IMR-90 (cell line): ENCODE measurements at regions not wholly inside any gene's neighbourhood (a gene's known extent, or its start where the extent isn't known, plus 50 kb on each side); places are given as distances from the start of the nearest gene placed in this dataset.

ENCODE experiments used
- ATAC-seq: fragments of 200-7000 bp; cut with Tn5 transposase; 2 replicates; pipeline ENCODE4 v1.9.1; 2020; ENCODE audit warnings: low read depth, mild to moderate bottlenecking, moderate library complexity
- BruUV-seq: library from RNA; stranded (reverse); fragments of 400-500 nt; replicated peaks from 2 replicates; lab custom pipeline; 2021; lab: Mats Ljungman, UMichigan
- CTCF ChIA-PET: fragments of 300-600 bp; formaldehyde crosslinking; extraction: SDS; loops from one replicate; lab custom pipeline; 2021; ENCODE audit warnings: antibody characterized with exemption; lab: Yijun Ruan, JAX
- POLR2A ChIA-PET: fragments of 300-600 bp; sonication (Branson Sonifier 250); formaldehyde crosslinking; loops from one replicate; lab custom pipeline; 2022; ENCODE audit warnings: antibody characterized with exemption; ENCODE audit not compliant: unreplicated experiment; lab: Charles Lee
- DNase-seq: peaks from one replicate; pipeline ENCODE4 v3.0.0; 2013
- H2AFZ ChIP-seq: replicated peaks from 2 replicates; pipeline ENCODE3; 2013; ENCODE audit warnings: low read length, mild to moderate bottlenecking; ENCODE audit not compliant: poor library complexity
- H2AK5ac ChIP-seq: 2 replicates; pipeline ENCODE4 v1.6.1; 2013; ENCODE audit warnings: low read depth, low read length, inconsistent platforms
- H2AK9ac ChIP-seq: replicated peaks from 2 replicates; pipeline ENCODE3; 2013; ENCODE audit warnings: mild to moderate bottlenecking, low read depth, low read length, moderate library complexity; ENCODE audit not compliant: poor library complexity
- H2BK120ac ChIP-seq: 2 replicates; pipeline ENCODE4 v1.6.1; 2013; ENCODE audit warnings: low read depth, low read length, inconsistent platforms
- H2BK15ac ChIP-seq: 3 replicates; pipeline ENCODE4 v1.6.1; 2013; ENCODE audit warnings: low read depth, low read length, inconsistent platforms
- H2BK20ac ChIP-seq: 2 replicates; pipeline ENCODE4 v1.6.1; 2013; ENCODE audit warnings: low read depth, mild to moderate bottlenecking, inconsistent platforms, low read length, moderate library complexity
- H2BK5ac ChIP-seq: 2 replicates; pipeline ENCODE4 v1.6.1; 2013; ENCODE audit warnings: mild to moderate bottlenecking, low read depth, low read length, inconsistent platforms; ENCODE audit not compliant: poor library complexity, severe bottlenecking
- H3K14ac ChIP-seq: replicated peaks from 2 replicates; pipeline ENCODE4 v1.6.1; 2013; ENCODE audit warnings: low read depth, low read length, inconsistent platforms
- H3K18ac ChIP-seq: 2 replicates; pipeline ENCODE4 v1.6.1; 2013; ENCODE audit warnings: low read depth, low read length, control low read depth
- H3K23ac ChIP-seq: 2 replicates; pipeline ENCODE4 v1.6.1; 2013; ENCODE audit warnings: low read depth, low read length, inconsistent platforms
- H3K27ac ChIP-seq: 2 replicates; pipeline ENCODE4 v1.5.1; 2013; ENCODE audit warnings: mild to moderate bottlenecking, control low read depth, low read length; ENCODE audit not compliant: insufficient read depth
- H3K27me3 ChIP-seq: 2 replicates; pipeline ENCODE4 v1.6.1; 2013; ENCODE audit warnings: low read length; ENCODE audit not compliant: control insufficient read depth, insufficient read depth
- H3K36me3 ChIP-seq: 2 replicates; pipeline ENCODE4 v1.6.1; 2013; ENCODE audit warnings: low read length, mixed read lengths; ENCODE audit not compliant: control insufficient read depth, insufficient read depth
- H3K4ac ChIP-seq: 2 replicates; pipeline ENCODE4 v1.6.1; 2013; ENCODE audit warnings: low read depth, low read length, inconsistent platforms
- H3K4me1 ChIP-seq: 2 replicates; pipeline ENCODE4 v1.6.1; 2013; ENCODE audit warnings: low read length, mixed read lengths; ENCODE audit not compliant: control insufficient read depth, insufficient read depth
- H3K4me2 ChIP-seq: 2 replicates; pipeline ENCODE4 v1.6.1; 2013; ENCODE audit warnings: low read depth, mild to moderate bottlenecking, control low read depth, low read length, moderate library complexity
- H3K4me3 ChIP-seq: 2 replicates; pipeline ENCODE4 v1.5.1; 2013; ENCODE audit warnings: low read depth, mild to moderate bottlenecking, control low read depth, low read length, moderate library complexity; ENCODE audit not compliant: insufficient read depth
- H3K56ac ChIP-seq: 2 replicates; pipeline ENCODE4 v1.6.1; 2013; ENCODE audit warnings: low read length, inconsistent platforms; ENCODE audit not compliant: insufficient read depth; ENCODE audit errors: extremely low read depth
- H3K79me1 ChIP-seq, 2 experiments: 2 replicates each; pipeline ENCODE4 v1.6.1; 2013; ENCODE audit warnings: low read length in 2 of 2, inconsistent platforms in 1 of 2, low read depth in 1 of 2
- H3K9ac ChIP-seq: 2 replicates; pipeline ENCODE4 v1.6.1; 2013; ENCODE audit warnings: low read depth, low read length, control low read depth
- H3K9me1 ChIP-seq: 2 replicates; pipeline ENCODE4 v1.6.1; 2013; ENCODE audit warnings: low read length, inconsistent platforms; ENCODE audit not compliant: insufficient read depth
- H3K9me3 ChIP-seq: 2 replicates; pipeline ENCODE4 v1.6.1; 2013; ENCODE audit warnings: low read length; ENCODE audit not compliant: control insufficient read depth, insufficient read depth
- H4K20me1 ChIP-seq: 2 replicates; pipeline ENCODE4 v1.6.1; 2013; ENCODE audit warnings: low read length, inconsistent platforms; ENCODE audit not compliant: insufficient read depth
- H4K5ac ChIP-seq: 2 replicates; pipeline ENCODE4 v1.6.1; 2013; ENCODE audit warnings: mild to moderate bottlenecking, low read depth, low read length, control low read depth
- H4K8ac ChIP-seq, 2 experiments: 2 replicates each; pipeline ENCODE4 v1.6.1; 2013; ENCODE audit warnings: low read depth in 2 of 2, low read length in 2 of 2, control low read depth in 1 of 2, inconsistent platforms in 1 of 2
- H4K91ac ChIP-seq: 2 replicates; pipeline ENCODE4 v1.6.1; 2013; ENCODE audit warnings: low read depth, low read length, inconsistent platforms; ENCODE audit not compliant: insufficient read depth
- BHLHE40 ChIP-seq: fragments of 150-350 bp; IDR thresholded peaks from 2 replicates; pipeline ENCODE4 v1.6.1; 2016; ENCODE audit warnings: mild to moderate bottlenecking, low read depth, low read length
- CEBPB ChIP-seq: IDR thresholded peaks from 2 replicates; pipeline ENCODE4 v1.6.1; 2012; ENCODE audit warnings: low read depth, low read length, improper control_type of control experiment
- CHD1 ChIP-seq: IDR thresholded peaks from 2 replicates; pipeline ENCODE4 v1.6.1; 2012; ENCODE audit warnings: low read depth, low read length, improper control_type of control experiment
- FOS ChIP-seq: fragments of 150-350 bp; IDR thresholded peaks from 2 replicates; pipeline ENCODE4 v1.6.1; 2016; ENCODE audit warnings: low read depth, low read length
- MAZ ChIP-seq: IDR thresholded peaks from 2 replicates; pipeline ENCODE4 v1.6.1; 2012; ENCODE audit warnings: low read depth, mild to moderate bottlenecking, low read length, improper control_type of control experiment, moderate library complexity, borderline replicate concordance
- MXI1 ChIP-seq: IDR thresholded peaks from 2 replicates; pipeline ENCODE4 v1.6.1; 2012; ENCODE audit warnings: low read depth, mild to moderate bottlenecking, low read length, moderate library complexity, borderline replicate concordance
- NFE2L2 ChIP-seq: fragments of 150-350 bp; IDR thresholded peaks from 2 replicates; pipeline ENCODE4 v1.6.1; 2016; ENCODE audit warnings: low read depth, mild to moderate bottlenecking, low read length
- POLR2A ChIP-seq: IDR thresholded peaks from 2 replicates; pipeline ENCODE4 v1.6.1; 2012; ENCODE audit warnings: mild to moderate bottlenecking, low read depth, low read length
- RAD21 ChIP-seq: IDR thresholded peaks from 2 replicates; pipeline ENCODE4 v1.6.1; 2012; ENCODE audit warnings: low read length, improper control_type of control experiment
- RCOR1 ChIP-seq: IDR thresholded peaks from 2 replicates; pipeline ENCODE4 v1.6.1; 2012; ENCODE audit warnings: mild to moderate bottlenecking, low read length, improper control_type of control experiment; ENCODE audit not compliant: insufficient replicate concordance
- RFX5 ChIP-seq: IDR thresholded peaks from 2 replicates; pipeline ENCODE4 v1.8.0; 2012; ENCODE audit warnings: low read depth, mild to moderate bottlenecking, low read length, moderate library complexity
- SMC3 ChIP-seq: fragments of 150-350 bp; IDR thresholded peaks from 2 replicates; pipeline ENCODE4 v1.6.1; 2016; ENCODE audit warnings: low read depth, mild to moderate bottlenecking, antibody characterized with exemption, low read length, moderate library complexity
- whole genome bisulfite sequencing, 2 experiments: methylation state at CpG; one replicate each; pipeline versions ENCODE4 v1.1.5 to v1.1.7; 2013; ENCODE audit warnings: missing lambda C conversion rate in 2 of 2; ENCODE audit not compliant: insufficient read length in 1 of 2; ENCODE audit errors: extremely low coverage in 2 of 2; 5-methylcytosine and 5-hydroxymethylcytosine counted together
- dilution Hi-C: fragments of 300-500 bp; cut with HindIII; formaldehyde crosslinking; loops from one replicate; pipeline ENCODE4 v1.14.3; 2018; ENCODE audit warnings: low sequenced_read_pairs; ENCODE audit not compliant: unreplicated experiment
- in situ Hi-C: fragments of 300-500 bp; cut with MboI; formaldehyde crosslinking; loops from 3 replicates; pipeline ENCODE4 v1.14.3; 2019; ENCODE audit warnings: low sequenced_read_pairs, inconsistent platforms, mixed read lengths
- intact Hi-C: fragments of 100-400 bp; cut with micrococcal nuclease; formaldehyde crosslinking; loops from 2 replicates; pipeline ENCODE4 v1.10.0; 2022
- TF ChIP-seq, protein P1 (sequence below): conservative IDR thresholded peaks from 2 replicates; pipeline ENCODE4 v1.5.1; 2012; ENCODE audit warnings: mild to moderate bottlenecking, low read depth, low read length, improper control_type of control experiment
- TF ChIP-seq, protein P2 (sequence below): fragments of 150-350 bp; IDR thresholded peaks from 2 replicates; pipeline ENCODE4 v1.6.1; 2017; ENCODE audit warnings: mild to moderate bottlenecking, antibody characterized with exemption, low read length, low read depth
- TF ChIP-seq, protein P3 (sequence below): fragments of 150-350 bp; IDR thresholded peaks from 2 replicates; pipeline ENCODE4 v1.6.1; 2016; ENCODE audit warnings: low read depth, mild to moderate bottlenecking, low read length, moderate library complexity, borderline replicate concordance

DNA sequence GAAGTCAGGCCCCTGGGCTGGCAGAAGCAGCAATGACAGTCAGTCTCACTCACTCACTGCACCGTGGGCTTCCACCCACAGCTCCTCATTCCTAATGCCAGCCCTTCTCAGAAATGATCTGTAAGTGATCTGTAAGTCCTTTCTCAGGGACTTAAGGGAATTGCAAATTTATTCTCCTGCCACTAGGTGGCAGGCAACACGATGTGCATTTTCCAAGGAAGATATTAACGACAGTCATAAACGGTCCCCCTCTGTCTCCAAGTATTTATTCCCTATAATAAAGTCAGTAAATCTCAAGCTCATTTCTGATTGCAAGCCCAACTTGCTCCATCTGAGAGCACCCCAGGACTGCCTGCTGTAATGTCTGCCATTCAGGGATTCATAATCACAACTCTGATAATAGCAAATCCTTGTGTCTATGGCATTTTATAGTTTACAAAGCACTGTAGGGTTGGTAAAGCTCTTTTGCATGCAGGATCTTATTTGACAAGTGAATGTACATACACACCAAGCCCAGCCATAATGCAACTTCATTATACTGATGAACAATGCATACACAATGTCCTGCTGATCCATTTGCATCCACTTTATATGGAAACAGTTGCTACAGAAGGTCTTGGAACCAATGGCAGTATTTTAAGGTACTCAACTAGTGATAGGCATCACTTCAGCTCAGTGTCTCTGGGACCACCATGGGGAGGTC, 380.5 kb upstream of the CAMK1G start:
- H2AK9ac ChIP-seq: no peak overlapping the region
- H3K23ac ChIP-seq: no peak overlapping the region
- POLR2A ChIA-PET: no interaction called here
- H3K56ac ChIP-seq: no peak overlapping the region
- H4K20me1 ChIP-seq: no peaks in the 10 kb centered on the region
- DNase-seq (peak; percentile 64), ATAC-seq (peak; percentile 74)
- H3K27me3 ChIP-seq: peaks cover 7% of the 10 kb centered on the region; the same call in 1 of the 2 replicates
- no peak overlapping the region for H2BK20ac ChIP-seq
- no CpG with 5 or more reads among the region's 4 CpGs for WGBS, 2 experiments
- H3K4me3 ChIP-seq: no peak overlapping the region
- no peak overlapping the region for H3K27ac ChIP-seq
- H2AFZ ChIP-seq: no peak overlapping the region
- H2BK15ac ChIP-seq: no peak overlapping the region
- no peak overlapping the region for H4K91ac ChIP-seq
- H3K79me1 ChIP-seq: no peaks in the 10 kb centered on the region
- no peaks in the 10 kb centered on the region for H3K36me3 ChIP-seq
- CTCF ChIA-PET: interaction anchor here (0.6 to 1.6 kb wide), 5 partner anchors 9 to 363 kb away, joined by 3 to 5 read pairs (median 5); no protein-coding TSS in a partner anchor
- in situ Hi-C loops (loop anchor here (10.0 kb wide), 1 partner anchor 232 kb away; no protein-coding TSS in a partner anchor), dilution Hi-C loops (no loop called here), intact Hi-C loops (loop anchor here (1.0 to 2.0 kb wide), 5 partner anchors 151 to 364 kb away; no protein-coding TSS in a partner anchor)
- no TSS peak for BruUV-seq
- H3K4me1 ChIP-seq: no peaks in the 10 kb centered on the region
- no peak overlapping the region for H3K4me2 ChIP-seq
- H3K4ac ChIP-seq: no peak overlapping the region
- no peaks in the 10 kb centered on the region for H3K9me1 ChIP-seq
- no peak overlapping the region for H4K5ac ChIP-seq
- no peak overlapping the region for H2AK5ac ChIP-seq
- no peak overlapping the region for H3K14ac ChIP-seq
- no peaks in the 10 kb centered on the region for H3K9me3 ChIP-seq
- H3K18ac ChIP-seq: no peak overlapping the region
- no peak overlapping the region for H4K8ac ChIP-seq
- H3K9ac ChIP-seq: no peak overlapping the region
- no peak overlapping the region for H2BK5ac ChIP-seq
- H2BK120ac ChIP-seq: no peak overlapping the region
- TF ChIP-seq CHD1 (no peak), BHLHE40 (no peak), CEBPB (no peak), RCOR1 (no peak), MXI1 (no peak), SMC3 (peak; percentile 65), FOS (no peak), MAZ (no peak), RAD21 (peak; percentile 57), POLR2A (no peak), RFX5 (no peak), NFE2L2 (no peak)
- TF ChIP-seq, protein P1, sequence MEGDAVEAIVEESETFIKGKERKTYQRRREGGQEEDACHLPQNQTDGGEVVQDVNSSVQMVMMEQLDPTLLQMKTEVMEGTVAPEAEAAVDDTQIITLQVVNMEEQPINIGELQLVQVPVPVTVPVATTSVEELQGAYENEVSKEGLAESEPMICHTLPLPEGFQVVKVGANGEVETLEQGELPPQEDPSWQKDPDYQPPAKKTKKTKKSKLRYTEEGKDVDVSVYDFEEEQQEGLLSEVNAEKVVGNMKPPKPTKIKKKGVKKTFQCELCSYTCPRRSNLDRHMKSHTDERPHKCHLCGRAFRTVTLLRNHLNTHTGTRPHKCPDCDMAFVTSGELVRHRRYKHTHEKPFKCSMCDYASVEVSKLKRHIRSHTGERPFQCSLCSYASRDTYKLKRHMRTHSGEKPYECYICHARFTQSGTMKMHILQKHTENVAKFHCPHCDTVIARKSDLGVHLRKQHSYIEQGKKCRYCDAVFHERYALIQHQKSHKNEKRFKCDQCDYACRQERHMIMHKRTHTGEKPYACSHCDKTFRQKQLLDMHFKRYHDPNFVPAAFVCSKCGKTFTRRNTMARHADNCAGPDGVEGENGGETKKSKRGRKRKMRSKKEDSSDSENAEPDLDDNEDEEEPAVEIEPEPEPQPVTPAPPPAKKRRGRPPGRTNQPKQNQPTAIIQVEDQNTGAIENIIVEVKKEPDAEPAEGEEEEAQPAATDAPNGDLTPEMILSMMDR: peak; percentile 74
- TF ChIP-seq, protein P2, sequence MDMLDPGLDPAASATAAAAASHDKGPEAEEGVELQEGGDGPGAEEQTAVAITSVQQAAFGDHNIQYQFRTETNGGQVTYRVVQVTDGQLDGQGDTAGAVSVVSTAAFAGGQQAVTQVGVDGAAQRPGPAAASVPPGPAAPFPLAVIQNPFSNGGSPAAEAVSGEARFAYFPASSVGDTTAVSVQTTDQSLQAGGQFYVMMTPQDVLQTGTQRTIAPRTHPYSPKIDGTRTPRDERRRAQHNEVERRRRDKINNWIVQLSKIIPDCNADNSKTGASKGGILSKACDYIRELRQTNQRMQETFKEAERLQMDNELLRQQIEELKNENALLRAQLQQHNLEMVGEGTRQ: no peak
- TF ChIP-seq, protein P3, sequence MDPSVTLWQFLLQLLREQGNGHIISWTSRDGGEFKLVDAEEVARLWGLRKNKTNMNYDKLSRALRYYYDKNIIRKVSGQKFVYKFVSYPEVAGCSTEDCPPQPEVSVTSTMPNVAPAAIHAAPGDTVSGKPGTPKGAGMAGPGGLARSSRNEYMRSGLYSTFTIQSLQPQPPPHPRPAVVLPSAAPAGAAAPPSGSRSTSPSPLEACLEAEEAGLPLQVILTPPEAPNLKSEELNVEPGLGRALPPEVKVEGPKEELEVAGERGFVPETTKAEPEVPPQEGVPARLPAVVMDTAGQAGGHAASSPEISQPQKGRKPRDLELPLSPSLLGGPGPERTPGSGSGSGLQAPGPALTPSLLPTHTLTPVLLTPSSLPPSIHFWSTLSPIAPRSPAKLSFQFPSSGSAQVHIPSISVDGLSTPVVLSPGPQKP: no peak
